ENCODE measurements at regions not wholly inside any gene's neighbourhood (a gene's known extent, or its start where the extent isn't known, plus 50 kb on each side); places are given as distances from the start of the nearest gene placed in this dataset.
A peak's percentile ranks its signal among the peaks of the same experiment; 100 is the strongest.

- no CpG with 5 or more reads among the region's 13 CpGs for WGBS (ENCODE audit: extremely low coverage, insufficient coverage, insufficient read length)
- H4K91ac ChIP-seq (ENCODE audit: low read depth, low read length) = no peak overlapping the region
- H3K9me3 ChIP-seq (ENCODE audit: insufficient read depth, low read depth, low read length) = no peaks in the 10 kb centered on the region
- no peak for DNase-seq
- H2BK12ac ChIP-seq (ENCODE audit: low read length) = no peak overlapping the region
- H3K36me3 ChIP-seq (ENCODE audit: control insufficient read depth in 1 of 2, insufficient read depth in 2 of 2, low read length in 2 of 2) = no peaks in the 10 kb centered on the region
- H3K4me2 ChIP-seq (ENCODE audit: low read length) = no peak overlapping the region
- H4K8ac ChIP-seq (ENCODE audit: low read depth, low read length) = no peak overlapping the region
- no peaks in the 10 kb centered on the region for H3K79me2 ChIP-seq (ENCODE audit: control insufficient read depth, insufficient read depth, low read length, poor library complexity)
- H3K27ac ChIP-seq (ENCODE audit: low read depth, low read length) = no peak overlapping the region
- H4K12ac ChIP-seq (ENCODE audit: low read depth, low read length) = no peak overlapping the region
- no peaks in the 10 kb centered on the region for H3K27me3 ChIP-seq (ENCODE audit: insufficient read depth, low read length)
- no peak overlapping the region for H3K9ac ChIP-seq (ENCODE audit: low read length)
- no peak overlapping the region for H3K18ac ChIP-seq (ENCODE audit: low read length)
- H3K4me1 ChIP-seq (ENCODE audit: control insufficient read depth in 1 of 2, insufficient read depth in 2 of 2, low read length in 2 of 2) = no peaks in the 10 kb centered on the region
- no peaks in the 10 kb centered on the region for H3K79me1 ChIP-seq (ENCODE audit: low read length)
- H3K4me3 ChIP-seq (ENCODE audit: low read depth, low read length) = no peak overlapping the region
- H2BK120ac ChIP-seq (ENCODE audit: insufficient read depth, low read length, poor library complexity) = no peak overlapping the region
- H2AK5ac ChIP-seq (ENCODE audit: low read length) = no peak overlapping the region
- H2AFZ ChIP-seq (ENCODE audit: insufficient read depth, low read length, poor library complexity) = no peak overlapping the region
- no peak overlapping the region for H3K14ac ChIP-seq (ENCODE audit: low read length)
- no peak overlapping the region for H3K23ac ChIP-seq (ENCODE audit: low read length)
- no peak overlapping the region for H2BK5ac ChIP-seq (ENCODE audit: low read depth, low read length, poor library complexity)
- no peak overlapping the region for H3K4ac ChIP-seq (ENCODE audit: low read depth, low read length)
These were observed 68.6 kb downstream of the BMP15 start for GRCh38 chrX:50978920-50979682.

- H3K4me3 ChIP-seq (ENCODE audit: low read depth, low read length) = no peak overlapping the region
- H2BK120ac ChIP-seq (ENCODE audit: insufficient read depth, low read length, poor library complexity) = no peak overlapping the region
- no peak overlapping the region for H4K91ac ChIP-seq (ENCODE audit: low read depth, low read length)
- H3K18ac ChIP-seq (ENCODE audit: low read length) = no peak overlapping the region
- no peak for DNase-seq
- H2BK12ac ChIP-seq (ENCODE audit: low read length) = no peak overlapping the region
- no peak overlapping the region for H2AK5ac ChIP-seq (ENCODE audit: low read length)
- no peaks in the 10 kb centered on the region for H3K9me3 ChIP-seq (ENCODE audit: insufficient read depth, low read depth, low read length)
- H3K79me2 ChIP-seq (ENCODE audit: control insufficient read depth, insufficient read depth, low read length, poor library complexity) = no peaks in the 10 kb centered on the region
- H3K36me3 ChIP-seq (ENCODE audit: control insufficient read depth in 1 of 2, insufficient read depth in 2 of 2, low read length in 2 of 2) = no peaks in the 10 kb centered on the region
- no peak overlapping the region for H2AFZ ChIP-seq (ENCODE audit: insufficient read depth, low read length, poor library complexity)
- no peaks in the 10 kb centered on the region for H3K27me3 ChIP-seq (ENCODE audit: insufficient read depth, low read length)
- H3K79me1 ChIP-seq (ENCODE audit: low read length) = no peaks in the 10 kb centered on the region
- H3K23ac ChIP-seq (ENCODE audit: low read length) = no peak overlapping the region
- no peak overlapping the region for H3K9ac ChIP-seq (ENCODE audit: low read length)
- H3K4me1 ChIP-seq (ENCODE audit: control insufficient read depth in 1 of 2, insufficient read depth in 2 of 2, low read length in 2 of 2) = no peaks in the 10 kb centered on the region
- no CpG with 5 or more reads among the region's 3 CpGs for WGBS (ENCODE audit: extremely low coverage, insufficient coverage, insufficient read length)
- H2BK5ac ChIP-seq (ENCODE audit: low read depth, low read length, poor library complexity) = no peak overlapping the region
- no peak overlapping the region for H3K4me2 ChIP-seq (ENCODE audit: low read length)
- H4K8ac ChIP-seq (ENCODE audit: low read depth, low read length) = no peak overlapping the region
- no peak overlapping the region for H3K4ac ChIP-seq (ENCODE audit: low read depth, low read length)
- H4K12ac ChIP-seq (ENCODE audit: low read depth, low read length) = no peak overlapping the region
- no peak overlapping the region for H3K14ac ChIP-seq (ENCODE audit: low read length)
- H3K27ac ChIP-seq (ENCODE audit: low read depth, low read length) = no peak overlapping the region
These were observed 69.7 kb downstream of the BMP15 start for GRCh38 chrX:50980251-50980650.

DNA sequence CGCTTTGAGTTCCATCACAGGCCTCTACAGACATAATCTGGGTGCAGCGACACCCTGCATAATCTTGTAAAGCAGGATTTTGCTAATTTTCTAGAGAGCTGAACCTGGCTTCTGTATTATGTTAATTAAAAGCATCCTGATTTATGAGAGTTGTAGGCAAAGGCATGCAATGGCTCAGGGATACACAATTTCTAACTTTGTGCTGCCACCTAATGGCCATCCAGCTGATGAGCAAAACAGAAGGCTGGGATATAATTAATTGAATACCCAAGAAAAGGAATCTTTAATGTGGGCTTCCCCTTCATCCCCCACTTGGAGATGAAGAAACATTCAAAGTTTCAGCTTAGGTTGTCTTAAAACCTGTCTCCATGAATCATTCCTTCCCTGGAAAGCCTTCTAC lies 78.1 kb downstream of the BMP15 start:
- H3K4me3 ChIP-seq (ENCODE audit: low read depth, low read length) = no peak overlapping the region
- no peak overlapping the region for H2AK5ac ChIP-seq (ENCODE audit: low read length)
- no peak overlapping the region for H2BK120ac ChIP-seq (ENCODE audit: insufficient read depth, low read length, poor library complexity)
- no peak overlapping the region for H3K9ac ChIP-seq (ENCODE audit: low read length)
- no peaks in the 10 kb centered on the region for H3K36me3 ChIP-seq (ENCODE audit: control insufficient read depth in 1 of 2, insufficient read depth in 2 of 2, low read length in 2 of 2)
- H3K79me1 ChIP-seq (ENCODE audit: low read length) = no peaks in the 10 kb centered on the region
- no peak overlapping the region for H2AFZ ChIP-seq (ENCODE audit: insufficient read depth, low read length, poor library complexity)
- H4K12ac ChIP-seq (ENCODE audit: low read depth, low read length) = no peak overlapping the region
- no peak overlapping the region for H3K23ac ChIP-seq (ENCODE audit: low read length)
- H3K27ac ChIP-seq (ENCODE audit: low read depth, low read length) = no peak overlapping the region
- no peak overlapping the region for H3K18ac ChIP-seq (ENCODE audit: low read length)
- no peaks in the 10 kb centered on the region for H3K9me3 ChIP-seq (ENCODE audit: insufficient read depth, low read depth, low read length)
- DNase-seq = peak in 1 of 2 donors; percentile 54
- H3K79me2 ChIP-seq (ENCODE audit: control insufficient read depth, insufficient read depth, low read length, poor library complexity) = no peaks in the 10 kb centered on the region
- no peak overlapping the region for H2BK5ac ChIP-seq (ENCODE audit: low read depth, low read length, poor library complexity)
- H3K4me1 ChIP-seq (ENCODE audit: control insufficient read depth in 1 of 2, insufficient read depth in 2 of 2, low read length in 2 of 2) = no peaks in the 10 kb centered on the region
- H2BK12ac ChIP-seq (ENCODE audit: low read length) = no peak overlapping the region
- no CpG with 5 or more reads among the region's 2 CpGs for WGBS (ENCODE audit: extremely low coverage, insufficient coverage, insufficient read length)
- no peak overlapping the region for H4K91ac ChIP-seq (ENCODE audit: low read depth, low read length)
- no peak overlapping the region for H3K4me2 ChIP-seq (ENCODE audit: low read length)
- H4K8ac ChIP-seq (ENCODE audit: low read depth, low read length) = no peak overlapping the region
- no peak overlapping the region for H3K4ac ChIP-seq (ENCODE audit: low read depth, low read length)
- no peaks in the 10 kb centered on the region for H3K27me3 ChIP-seq (ENCODE audit: insufficient read depth, low read length)
- no peak overlapping the region for H3K14ac ChIP-seq (ENCODE audit: low read length)

DNA sequence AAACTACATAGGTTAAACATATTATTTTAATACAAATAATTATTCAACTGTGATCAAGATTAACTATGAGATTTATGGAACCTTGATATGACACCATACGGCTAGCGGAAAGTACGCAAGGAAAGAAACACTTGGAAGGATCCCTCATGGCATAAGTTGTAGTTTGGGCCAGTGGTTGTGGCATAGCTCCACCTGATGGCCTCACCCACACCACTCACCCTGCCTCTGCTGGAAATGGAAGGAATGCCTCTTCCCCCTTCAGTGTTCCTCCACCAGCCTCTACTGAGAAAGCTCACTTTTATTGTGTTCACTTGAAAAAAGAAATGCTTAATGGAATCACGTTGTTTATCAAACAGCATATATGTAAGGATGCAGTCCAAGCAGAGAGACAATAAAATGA lies 86.4 kb downstream of the BMP15 start:
- no peak overlapping the region for H4K12ac ChIP-seq (ENCODE audit: low read depth, low read length)
- no peaks in the 10 kb centered on the region for H3K4me1 ChIP-seq (ENCODE audit: control insufficient read depth in 1 of 2, insufficient read depth in 2 of 2, low read length in 2 of 2)
- no peak overlapping the region for H4K8ac ChIP-seq (ENCODE audit: low read depth, low read length)
- H3K27ac ChIP-seq (ENCODE audit: low read depth, low read length) = no peak overlapping the region
- no peak overlapping the region for H3K9ac ChIP-seq (ENCODE audit: low read length)
- H2AFZ ChIP-seq (ENCODE audit: insufficient read depth, low read length, poor library complexity) = no peak overlapping the region
- no CpG with 5 or more reads among the region's 4 CpGs for WGBS (ENCODE audit: extremely low coverage, insufficient coverage, insufficient read length)
- no peaks in the 10 kb centered on the region for H3K36me3 ChIP-seq (ENCODE audit: control insufficient read depth in 1 of 2, insufficient read depth in 2 of 2, low read length in 2 of 2)
- H2AK5ac ChIP-seq (ENCODE audit: low read length) = no peak overlapping the region
- no peaks in the 10 kb centered on the region for H3K79me1 ChIP-seq (ENCODE audit: low read length)
- H3K4ac ChIP-seq (ENCODE audit: low read depth, low read length) = no peak overlapping the region
- no peaks in the 10 kb centered on the region for H3K27me3 ChIP-seq (ENCODE audit: insufficient read depth, low read length)
- no peak overlapping the region for H4K91ac ChIP-seq (ENCODE audit: low read depth, low read length)
- no peak overlapping the region for H3K18ac ChIP-seq (ENCODE audit: low read length)
- H3K4me3 ChIP-seq (ENCODE audit: low read depth, low read length) = no peak overlapping the region
- no peak overlapping the region for H3K23ac ChIP-seq (ENCODE audit: low read length)
- H3K9me3 ChIP-seq (ENCODE audit: insufficient read depth, low read depth, low read length) = no peaks in the 10 kb centered on the region
- no peak overlapping the region for H3K4me2 ChIP-seq (ENCODE audit: low read length)
- no peak overlapping the region for H2BK5ac ChIP-seq (ENCODE audit: low read depth, low read length, poor library complexity)
- no peak for DNase-seq
- H3K79me2 ChIP-seq (ENCODE audit: control insufficient read depth, insufficient read depth, low read length, poor library complexity) = no peaks in the 10 kb centered on the region
- no peak overlapping the region for H3K14ac ChIP-seq (ENCODE audit: low read length)
- no peak overlapping the region for H2BK12ac ChIP-seq (ENCODE audit: low read length)
- no peak overlapping the region for H2BK120ac ChIP-seq (ENCODE audit: insufficient read depth, low read length, poor library complexity)
